ENCODE measurements at regions not wholly inside any gene's neighbourhood (a gene's known extent, or its start where the extent isn't known, plus 50 kb on each side); places are given as distances from the start of the nearest gene placed in this dataset.
"Not testable (repeated sequence)": the region's sequence is repeated elsewhere in the genome, so short reads cannot be mapped to it uniquely, and the experiment has no call there.

DNA sequence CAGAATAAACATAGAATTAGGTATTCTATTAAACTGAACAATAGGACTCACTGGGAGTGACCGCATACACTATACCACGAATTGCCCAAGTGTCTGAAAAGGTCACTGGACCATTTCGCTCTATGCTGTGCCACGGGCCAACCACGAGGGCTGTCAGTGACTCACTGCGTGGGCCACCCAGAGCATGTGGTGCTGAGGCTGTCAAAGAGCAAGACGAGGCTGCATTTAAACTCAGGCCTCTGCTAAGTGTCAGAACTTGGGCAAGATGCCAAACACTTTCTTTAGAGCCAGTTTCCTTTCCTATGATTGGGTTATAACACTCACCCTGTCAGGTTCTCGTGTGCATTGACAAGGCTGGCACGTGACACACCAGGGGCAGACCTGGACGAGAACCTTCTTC is 97.5 kb downstream of the SH3YL1 start:
- no peak for DNase-seq

DNA sequence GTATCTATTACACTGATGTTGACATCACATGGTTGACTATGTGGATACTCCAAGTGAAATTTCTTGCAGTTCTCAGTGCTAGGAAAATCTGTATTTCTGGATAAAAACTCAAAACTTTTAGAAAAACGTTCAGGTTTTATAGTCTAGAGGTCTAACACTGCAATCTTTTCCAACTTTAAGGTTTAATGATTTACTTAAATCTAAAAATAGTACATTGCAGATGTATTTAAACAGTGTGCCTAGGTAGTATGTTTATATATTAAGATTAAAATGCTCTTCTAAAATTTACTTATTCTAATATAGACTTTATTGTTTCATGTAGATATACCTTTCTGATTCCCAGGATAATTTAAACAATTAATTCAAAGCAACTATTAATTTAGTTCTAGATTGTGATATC is 98.3 kb downstream of the SH3YL1 start:
- DNase-seq: no peak

GRCh38 chr2:162473-163382 is 101.1 kb downstream of the SH3YL1 start:
- no peak for DNase-seq

DNA sequence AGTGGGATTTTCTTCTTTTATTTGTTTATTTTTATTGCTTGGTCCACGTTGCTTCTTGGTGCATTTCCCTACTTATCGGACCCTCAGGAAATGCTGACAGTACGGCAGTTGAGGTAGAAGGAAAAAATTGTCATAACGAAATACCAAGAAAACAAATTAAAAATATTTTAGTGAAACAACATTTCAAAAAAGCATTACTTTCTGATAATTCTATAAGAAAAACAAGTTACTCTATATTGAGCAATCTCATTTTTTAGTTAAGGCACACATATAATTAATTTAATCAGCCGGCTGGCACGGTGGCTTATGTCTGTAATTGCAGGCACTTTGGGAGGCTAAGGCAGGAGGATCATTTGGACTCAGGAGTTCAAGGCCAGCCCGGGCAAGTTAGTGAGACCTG is 102.1 kb downstream of the SH3YL1 start:
- DNase-seq: no peak

DNA sequence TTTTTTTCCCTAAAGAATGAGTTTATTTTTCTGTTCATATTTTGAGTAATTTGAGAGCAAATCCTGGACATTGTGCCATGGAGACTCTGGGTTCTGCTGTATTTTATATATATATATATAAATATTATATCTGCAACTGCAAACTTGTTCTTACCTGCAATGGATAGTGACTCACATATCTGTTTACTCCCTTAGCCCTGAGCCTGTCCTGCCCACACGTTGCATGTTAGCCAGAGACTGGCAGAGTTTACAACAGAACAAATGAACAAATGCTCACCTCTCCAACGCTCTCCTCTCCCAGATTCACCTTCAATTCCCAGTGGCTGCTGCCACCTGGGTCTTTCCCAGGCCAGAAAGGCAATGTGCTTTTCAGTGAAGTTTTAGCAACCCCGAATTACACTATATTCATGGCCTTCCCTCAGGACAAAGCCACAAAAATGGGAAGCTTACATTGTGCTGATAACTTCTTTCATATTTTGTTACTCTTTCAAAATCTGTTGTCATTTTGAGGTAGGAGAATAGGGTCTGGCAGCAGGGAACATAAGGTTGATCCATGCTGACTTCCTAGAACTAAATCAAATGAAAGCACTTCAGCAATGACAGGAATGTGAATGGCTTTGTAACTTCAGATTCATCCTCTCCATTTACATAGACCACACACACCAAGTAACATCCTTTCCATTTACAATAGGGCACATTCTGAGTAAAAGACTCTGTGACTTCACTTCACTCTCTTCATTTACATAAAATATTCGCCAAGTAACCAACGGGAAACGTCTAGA is 105.4 kb upstream of the FAM110C start:
- DNase-seq: no peak

DNA sequence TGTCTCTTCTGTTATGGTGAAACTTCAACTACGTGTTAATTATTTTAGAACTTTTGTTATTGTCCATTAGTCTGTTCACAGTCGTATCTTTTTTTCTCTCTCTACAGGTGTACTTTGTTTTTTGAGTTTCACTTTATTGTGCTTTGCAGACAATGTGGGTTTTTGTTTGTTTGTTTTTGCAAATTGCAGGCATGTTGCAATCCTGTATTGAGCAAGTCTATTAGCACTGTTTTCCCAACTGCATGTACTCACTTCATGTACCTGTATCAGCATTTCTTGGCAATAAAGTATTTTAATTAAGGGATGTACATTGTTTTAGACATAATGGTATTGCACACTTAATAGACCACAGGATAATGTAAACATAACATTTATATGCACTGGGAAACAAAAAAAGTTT is 99.1 kb upstream of the FAM110C start:
- no peak for DNase-seq

DNA sequence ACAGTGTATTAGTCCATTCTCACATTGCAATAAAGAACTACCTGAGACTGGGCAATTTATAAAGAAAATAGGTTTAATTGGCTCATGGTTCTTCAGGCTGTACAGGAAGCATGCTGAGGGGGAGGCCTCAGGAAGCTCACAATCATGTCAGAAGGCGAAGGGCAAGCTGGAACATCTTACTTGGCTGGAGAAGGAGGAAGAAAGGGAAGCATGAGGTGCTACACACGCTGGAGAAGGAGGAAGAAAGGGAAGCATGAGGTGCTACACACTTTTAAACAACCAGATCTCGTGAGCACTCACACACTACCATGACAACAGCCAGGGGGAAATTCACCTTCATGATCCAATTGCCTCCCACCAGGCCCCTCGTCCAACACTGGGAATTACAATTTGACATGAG is 95.3 kb upstream of the FAM110C start:
- DNase-seq: peak; percentile 3

DNA sequence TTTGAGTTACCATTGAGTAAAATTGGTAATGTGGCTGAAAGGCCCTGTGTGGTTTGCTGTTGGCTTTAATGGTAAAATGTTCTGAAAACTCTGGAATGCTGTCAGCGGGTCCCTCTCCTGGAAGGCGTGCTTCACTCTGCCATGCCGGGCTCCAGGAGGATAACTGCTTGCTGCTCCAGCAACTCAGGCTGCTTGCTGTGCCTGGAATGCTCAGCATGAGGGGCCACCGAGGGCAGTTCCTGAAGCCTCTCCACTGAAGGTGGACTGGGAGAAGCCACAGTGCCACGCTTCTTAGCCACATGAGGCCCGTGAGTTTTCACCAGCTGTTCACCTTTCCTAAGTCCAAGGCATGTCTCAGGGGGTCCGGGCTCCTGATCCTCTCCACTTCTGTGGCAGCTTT is 90.4 kb upstream of the FAM110C start:
- DNase-seq: no peak

DNA sequence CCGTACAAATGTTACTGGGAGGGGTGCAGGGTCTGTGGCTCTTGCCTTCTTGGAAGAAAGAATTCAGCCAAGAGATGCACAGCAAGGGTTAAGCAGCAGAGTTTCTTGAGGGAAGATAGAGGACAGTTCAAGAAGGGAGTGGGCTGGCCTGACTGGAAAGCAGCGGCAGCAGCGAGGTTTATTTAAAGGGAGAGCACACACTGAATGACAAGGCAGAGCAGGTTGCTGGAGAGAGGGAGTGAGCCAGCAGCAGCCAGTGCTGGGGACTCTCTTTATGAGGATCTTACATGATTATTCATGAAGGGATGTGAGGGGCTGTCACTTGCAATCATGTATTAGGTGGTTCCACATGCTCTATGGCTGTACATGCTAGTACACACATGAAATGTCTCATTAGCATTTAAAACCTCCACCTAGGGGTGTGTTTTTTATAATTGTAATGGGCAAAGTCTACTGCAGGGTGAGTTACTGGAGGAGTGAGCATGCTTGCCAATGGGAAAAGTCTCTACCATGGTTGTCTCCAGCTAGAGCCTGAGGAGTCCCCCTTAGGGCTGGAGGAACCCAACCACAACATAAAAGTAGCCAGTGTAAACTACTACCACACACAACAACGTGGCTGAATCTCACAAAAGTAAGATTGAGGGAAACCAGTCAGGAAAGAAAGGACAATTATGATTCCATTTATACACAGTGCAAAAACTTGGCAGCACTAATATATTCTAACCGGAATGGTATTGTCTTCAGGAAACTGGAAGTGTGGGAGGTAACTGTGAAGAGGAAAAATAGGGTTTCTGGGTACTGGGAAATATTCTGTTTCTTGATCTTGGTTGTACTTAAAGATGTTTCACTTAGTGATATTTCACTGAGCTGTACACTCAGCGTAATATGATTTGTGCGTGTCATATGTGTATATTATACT is 87.6 kb upstream of the FAM110C start:
- no peak for DNase-seq

GRCh38 chr2:126769-127168 is 80.5 kb upstream of the FAM110C start:
- not testable (repeated sequence) for DNase-seq

DNA sequence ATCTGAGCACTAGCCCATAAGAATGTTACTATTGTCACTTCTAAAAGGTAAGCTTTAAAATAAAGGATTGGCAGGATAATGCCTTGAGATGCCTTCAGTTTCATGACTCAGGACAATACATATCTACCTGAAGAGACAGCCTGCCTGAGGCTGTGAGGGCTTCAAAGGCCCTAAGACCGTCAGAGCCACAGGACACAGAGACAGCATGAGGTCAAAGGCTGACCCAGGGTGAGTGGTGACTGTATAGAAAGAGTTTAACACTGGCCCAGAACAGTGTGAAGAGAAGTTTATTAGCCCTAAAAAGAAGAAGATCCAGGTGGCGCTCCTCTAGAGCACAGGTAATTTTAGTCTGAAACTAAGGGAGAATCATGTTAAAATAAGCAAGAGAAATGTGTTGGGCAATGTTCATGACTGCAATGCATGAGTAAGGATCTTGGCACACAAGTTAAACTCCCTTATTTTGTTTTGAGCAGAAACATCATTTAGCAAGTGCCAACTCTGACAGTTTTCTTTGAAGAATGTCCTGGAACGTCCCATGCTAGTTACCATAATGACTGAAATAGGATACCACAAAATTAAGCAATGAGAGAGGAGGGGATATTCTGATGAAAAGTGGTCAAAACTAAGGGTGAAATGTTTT is 78.1 kb upstream of the FAM110C start:
- DNase-seq: no peak

GRCh38 chr2:116953-117352 is 70.6 kb upstream of the FAM110C start:
- no peak for DNase-seq

DNA sequence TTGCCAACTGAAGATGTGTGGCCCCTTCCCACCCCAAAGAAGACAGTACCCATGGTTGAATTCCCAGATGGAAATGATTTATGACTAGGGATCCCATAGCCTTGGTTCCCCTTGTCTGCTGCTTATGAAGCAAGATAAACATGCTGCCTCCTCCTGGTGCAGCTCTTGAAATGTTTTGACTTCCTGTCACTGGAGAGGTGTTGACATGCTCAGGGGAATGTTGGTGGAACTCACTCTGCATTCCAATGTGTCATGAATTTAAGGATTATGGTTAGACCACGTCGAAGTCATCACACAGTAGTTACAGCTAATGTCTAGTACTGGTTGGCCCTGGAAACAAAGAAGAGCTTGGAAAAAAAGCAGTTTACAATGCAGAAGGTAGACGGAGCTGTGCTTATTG is 69.0 kb upstream of the FAM110C start:
- no peak for DNase-seq

- DNase-seq: no peak
Measured at GRCh38 chr2:114616-115015, 68.3 kb upstream of the FAM110C start.

DNA sequence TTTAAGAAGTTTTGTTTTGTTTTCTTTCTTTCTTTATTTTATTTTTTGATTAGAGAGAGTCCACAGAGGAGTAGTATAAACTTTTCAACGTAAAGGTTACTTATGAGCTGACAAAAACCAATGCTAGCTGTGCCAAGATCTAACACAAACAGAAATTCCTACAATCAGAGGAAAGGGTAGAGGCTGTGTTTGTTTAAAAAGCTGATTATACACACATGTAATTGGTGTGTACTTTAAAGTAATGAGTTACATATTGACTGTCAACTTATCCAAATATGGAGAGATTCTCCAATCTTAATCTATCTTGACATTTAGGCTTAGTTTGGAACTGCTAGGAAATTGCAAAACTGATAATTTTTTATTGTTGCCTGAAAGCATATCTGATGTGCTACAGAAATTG is 63.7 kb upstream of the FAM110C start:
- DNase-seq: no peak

- DNase-seq: no peak
Measured at GRCh38 chr2:108920-109809, 62.9 kb upstream of the FAM110C start.

DNA sequence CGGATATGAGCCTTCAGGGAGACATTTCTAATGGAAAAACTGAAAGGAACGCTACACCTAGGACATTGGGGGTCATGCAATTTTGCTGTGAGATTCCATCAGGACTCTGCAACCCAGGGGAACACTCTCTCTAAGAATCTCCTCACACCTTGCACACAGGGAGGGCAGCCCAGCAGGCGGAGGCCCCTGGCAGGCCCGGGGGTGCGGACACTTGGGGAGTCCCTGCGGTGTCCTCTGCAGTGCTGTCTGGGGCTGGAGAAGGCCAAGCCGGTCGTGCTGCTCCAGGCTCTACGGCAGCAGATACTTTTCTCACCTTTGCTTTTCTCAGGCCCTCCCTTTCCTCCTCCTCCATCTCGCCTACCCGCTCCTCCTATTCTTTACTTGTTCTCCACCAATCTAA is 54.7 kb upstream of the FAM110C start:
- no peak for DNase-seq

Data from GDM1 (cell line).